Stimulated activated CD4-positive, alpha-beta T cell treated with anti-CD3 and anti-CD28 coated beads, TNF-alpha, amount 100 ng/mL, for 1 hour (primary cell): ENCODE measurements at regions not wholly inside any gene's neighbourhood (a gene's known extent, or its start where the extent isn't known, plus 50 kb on each side); places are given as distances from the start of the nearest gene placed in this dataset.
"Not testable (repeated sequence)": the region's sequence is repeated elsewhere in the genome, so short reads cannot be mapped to it uniquely, and the experiment has no call there.

Experiments
- DNase-seq, 3 donors: peaks; one replicate each; pipeline ENCODE4 v3.0.0-alpha.2; 2020; ENCODE audit warnings: low read depth in 3 of 3, low spot score in 1 of 3

DNA sequence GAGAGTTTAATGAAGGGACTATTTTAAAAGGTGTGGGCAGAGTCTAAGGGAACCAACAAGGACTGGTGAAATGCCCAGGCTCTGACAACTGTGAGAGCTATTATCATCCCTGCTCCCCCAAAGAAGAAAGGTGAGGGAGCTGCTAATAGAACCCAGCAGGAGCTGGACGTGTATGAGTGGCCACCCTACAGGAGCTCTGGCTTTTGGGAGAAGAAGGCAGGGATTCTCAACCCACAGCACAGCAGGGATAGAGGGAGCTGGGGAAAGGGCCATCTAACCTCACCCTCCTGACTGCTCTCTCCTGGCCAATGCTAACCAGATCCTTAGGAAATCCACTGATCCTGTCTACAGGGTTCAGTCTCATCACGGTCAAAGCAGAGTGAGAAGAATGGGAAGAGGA, 57.1 kb downstream of the GRIN2B start:
- DNase-seq: no peak

DNA sequence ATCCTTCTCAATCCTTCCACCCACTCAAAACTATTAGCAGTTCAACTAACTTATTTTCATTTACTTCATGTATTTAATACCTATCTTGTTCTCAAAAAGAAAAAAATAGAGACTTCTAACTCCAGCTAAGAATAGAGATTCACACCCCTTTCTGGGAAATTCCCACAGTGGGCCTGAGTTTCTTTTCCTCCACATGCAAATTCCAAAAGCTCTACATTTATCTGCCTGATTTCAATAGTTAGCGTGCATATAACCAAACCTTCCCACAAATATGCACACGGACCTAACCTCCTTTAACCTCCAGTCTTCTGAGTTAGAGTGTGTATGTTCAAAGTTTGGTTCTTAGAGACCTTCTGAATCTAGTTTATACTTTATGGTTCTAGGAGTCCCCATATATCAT, 62.5 kb downstream of the GRIN2B start:
- DNase-seq: no peak

DNA sequence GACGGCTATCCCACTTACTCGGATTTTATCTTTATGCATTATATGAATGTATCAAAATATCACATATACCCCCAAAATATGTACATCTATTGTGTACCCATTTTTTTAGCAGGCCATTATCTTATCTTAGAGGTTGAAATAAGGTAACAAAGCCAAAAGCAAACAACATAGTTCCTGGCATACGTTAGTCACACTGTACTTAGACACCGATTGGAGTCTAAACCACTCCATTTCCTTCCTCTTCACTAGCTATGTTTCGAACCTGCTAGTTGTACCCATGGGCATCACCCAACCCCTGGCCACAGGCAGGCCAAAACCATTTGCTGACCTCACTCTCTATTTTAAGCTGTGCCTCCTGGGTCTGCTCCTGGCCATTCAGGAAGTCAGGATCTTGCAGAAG, 66.3 kb downstream of the GRIN2B start:
- no peak for DNase-seq

DNA sequence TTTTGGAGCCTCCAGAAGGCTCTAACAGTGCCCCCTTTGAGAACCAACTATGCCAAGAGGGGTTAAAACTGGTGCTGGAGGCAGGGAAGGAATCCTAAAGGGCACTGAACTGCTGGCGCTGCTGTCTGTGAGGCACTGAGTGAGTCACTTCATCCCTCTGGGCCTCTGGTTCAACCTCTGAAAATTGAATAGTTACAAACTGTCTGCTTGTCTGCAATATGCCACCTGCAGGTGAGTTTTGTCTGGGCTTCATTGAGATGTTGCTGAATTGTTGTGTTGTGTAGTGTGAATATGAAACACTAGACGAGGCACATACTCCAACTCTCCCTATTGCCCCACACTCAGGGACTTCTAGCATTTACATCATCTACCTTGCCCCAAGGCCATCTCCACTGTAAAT, 68.0 kb downstream of the GRIN2B start:
- DNase-seq: no peak

DNA sequence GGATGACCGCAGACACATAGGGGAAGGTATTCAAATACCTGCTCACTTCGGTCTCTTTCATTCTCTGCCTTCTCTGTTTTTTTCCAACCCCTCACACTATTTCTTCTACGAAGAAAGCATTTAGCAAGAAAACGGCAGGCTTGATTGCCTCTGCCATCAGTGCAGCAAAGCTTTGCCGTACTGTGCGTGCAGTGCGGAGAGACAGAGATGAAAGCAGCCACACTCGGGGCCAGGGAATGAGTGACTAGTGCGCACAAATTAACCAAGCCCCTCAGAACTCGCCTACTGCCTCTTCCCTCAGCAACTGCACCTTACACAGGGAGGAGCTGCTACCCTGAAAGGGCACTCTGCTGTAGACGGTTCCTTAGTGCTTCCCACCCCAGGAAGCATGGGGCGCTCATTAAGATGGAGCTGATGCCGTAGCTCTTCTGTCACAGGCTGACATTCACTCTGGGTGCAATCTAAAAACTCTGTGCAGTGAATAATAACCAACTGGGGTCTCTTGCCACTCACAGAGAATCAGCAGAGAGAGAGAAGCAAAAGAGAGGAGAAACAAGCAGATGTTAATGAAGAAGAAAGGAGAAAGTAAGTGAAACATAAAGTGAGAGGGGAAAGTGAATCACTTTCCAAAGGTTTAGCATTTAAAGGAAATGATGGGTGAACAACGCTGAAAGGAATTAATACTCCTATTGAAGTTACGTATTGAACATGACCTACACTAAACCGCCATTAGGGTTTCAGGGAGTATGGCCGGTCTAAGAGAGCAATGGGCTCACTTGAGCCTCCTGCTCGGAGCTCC, 69.4 kb downstream of the GRIN2B start:
- DNase-seq: no peak

DNA sequence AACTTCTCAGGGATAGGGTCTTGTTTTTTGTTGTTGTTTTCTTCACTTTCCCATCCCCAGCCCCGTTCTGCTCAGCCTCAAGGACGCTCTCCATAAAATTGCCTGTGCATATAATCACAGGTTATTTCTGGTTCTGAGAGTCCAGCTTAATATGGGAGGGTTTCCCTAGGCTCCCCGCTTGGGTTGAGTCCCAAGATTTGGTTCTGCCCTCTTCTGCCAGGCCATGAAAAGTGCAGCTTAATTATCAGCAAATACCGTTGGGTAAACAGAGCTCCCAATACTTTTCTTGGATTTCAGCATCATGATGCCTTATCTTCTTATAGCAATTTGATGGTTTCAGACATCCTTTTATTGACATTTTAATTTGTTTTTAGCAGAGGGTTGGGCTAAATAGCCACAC, 75.6 kb downstream of the GRIN2B start:
- no peak for DNase-seq

DNA sequence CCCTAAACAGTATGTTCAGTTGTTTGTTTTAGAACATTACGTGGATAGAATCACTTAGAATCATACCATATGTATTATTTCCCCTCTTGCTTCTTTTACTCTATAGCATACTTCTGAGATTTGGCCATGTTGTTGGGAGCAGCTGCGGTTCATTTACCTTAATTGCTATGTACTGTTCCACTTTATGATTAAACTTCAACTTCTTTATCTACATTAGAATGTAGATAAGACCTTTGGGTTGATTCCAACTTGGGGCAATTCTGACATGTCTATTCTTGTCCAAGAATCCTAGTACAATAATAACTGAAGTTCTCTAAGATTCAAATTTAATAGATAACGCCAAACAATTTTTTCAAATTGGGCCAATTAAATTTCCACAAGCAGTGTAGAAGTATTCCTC, 80.7 kb downstream of the GRIN2B start:
- DNase-seq: no peak

DNA sequence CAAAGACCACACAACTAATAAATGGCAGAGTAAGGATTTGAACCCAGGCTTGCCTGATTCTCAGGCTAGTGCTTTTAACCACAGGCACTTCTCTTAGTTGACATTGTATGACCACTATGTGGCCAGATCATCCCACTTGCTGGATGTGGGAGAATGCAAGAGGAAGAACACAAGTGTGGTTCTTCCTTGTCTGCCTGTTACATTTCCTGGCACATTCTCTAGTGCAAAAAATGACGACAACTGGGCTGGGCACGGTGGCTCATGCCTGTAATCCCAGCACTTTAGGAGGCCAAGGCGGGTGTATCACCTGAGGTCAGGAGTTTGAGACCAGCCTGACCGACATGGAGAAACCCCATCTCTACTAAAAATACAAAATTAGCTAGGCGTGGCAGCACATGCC, 83.0 kb downstream of the GRIN2B start:
- not testable (repeated sequence) for DNase-seq

DNA sequence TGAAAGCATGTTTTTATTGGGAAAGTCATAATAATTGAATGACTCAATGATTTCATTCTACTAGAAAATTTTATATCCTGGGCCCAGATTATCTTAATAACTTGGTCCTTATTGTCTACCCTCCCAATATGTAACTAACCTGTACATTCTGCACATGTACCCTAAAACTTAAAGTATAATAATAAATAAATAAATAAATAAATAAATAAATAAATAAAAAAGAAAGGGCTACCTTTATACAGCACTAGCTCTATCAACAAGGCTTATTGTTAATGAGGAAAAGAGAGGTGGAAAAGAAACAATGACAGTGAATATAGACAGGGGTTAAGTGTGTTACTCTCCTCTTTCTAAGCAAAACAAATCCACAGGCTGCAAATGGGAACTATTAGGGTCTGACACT, 83.6 kb downstream of the GRIN2B start:
- no peak for DNase-seq

DNA sequence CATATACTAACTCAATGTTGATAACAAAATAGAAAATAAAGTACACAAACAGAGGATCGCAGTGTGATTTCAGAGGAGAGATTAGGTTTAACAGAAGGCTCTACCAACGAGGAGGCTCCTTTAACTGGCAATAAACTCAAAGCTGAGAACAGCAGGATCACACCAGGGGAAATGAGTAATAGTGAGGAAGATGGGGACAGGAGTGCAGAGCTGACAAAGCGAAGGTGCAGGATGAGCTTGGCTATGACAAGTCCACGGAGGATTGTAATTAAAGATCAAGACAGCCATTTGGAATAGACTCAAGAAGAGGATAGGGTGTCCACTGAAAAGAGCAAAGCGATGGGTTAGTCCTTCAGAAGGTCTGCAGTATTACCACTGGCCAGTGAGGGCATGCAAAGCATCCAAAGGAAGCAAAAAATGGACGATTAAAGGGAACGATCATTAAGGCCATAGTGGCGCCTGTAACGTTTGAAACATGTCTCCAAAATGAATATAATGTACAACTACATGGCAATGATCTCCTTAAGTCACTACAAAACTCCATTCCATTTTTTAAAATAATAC, 85.3 kb downstream of the GRIN2B start:
- DNase-seq: no peak

DNA sequence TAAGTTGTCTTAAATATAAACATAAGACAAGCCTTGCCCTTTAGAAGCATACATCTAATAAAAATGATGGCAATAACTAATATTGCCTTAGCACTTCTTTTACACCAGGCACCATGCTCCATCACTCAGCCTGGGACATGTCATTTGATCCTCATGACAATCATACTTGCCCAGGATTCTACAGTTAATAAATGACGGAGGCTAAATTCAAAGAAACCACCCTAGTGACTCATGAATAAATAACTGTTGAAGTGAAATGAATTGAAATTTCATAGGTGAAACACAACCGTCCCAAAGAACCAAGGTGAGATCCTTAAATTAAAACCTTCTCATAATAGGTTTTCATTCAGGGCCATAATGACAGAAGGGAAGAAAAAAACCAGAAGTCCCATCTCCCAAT, 89.5 kb downstream of the GRIN2B start:
- DNase-seq: no peak

DNA sequence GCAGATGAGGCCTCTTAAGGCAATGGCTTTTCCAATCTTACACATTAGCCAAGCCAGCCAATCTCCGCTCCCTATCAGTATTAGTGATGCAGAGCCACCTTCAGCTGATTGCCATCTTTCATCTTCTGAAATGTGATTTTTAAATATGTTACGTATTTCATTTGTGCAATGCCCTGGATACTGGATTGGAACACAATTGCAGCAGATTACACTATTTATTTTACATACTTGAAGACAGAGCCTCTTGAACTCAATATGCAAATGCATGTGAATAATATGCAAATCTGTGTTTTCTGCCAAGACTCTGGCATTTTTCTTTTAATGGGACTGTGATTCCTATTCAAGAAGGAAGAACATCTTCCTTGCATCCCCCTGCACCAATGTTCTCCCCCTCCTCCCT, 90.5 kb downstream of the GRIN2B start:
- no peak for DNase-seq

DNA sequence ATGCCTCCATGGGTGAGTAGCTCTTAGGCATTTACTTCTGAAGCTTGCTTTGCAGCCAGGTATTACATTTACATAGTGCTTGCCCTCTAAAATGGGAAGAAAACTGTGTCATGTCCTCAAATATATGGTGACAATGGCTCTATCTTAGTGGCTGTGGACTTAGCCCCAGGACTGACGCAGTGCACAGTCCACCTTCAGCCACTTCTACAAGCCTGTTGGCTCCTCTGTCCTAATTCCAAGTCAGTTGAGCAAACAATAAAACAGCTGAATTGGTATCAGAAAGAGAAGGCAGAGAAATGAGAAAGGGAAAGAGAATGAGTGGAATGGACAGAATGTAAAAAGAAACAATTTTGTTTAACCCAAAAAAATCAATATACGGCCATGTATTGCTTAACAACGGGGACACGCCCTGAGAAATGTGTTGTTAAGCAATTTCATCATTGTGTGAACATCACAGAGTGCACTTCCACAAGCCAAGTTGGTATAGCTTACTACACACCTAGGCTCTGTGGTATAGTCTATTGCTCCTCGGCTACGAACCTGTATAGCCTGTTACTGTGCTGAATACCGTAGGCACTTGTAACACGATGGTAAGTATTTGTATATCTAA, 93.5 kb downstream of the GRIN2B start:
- DNase-seq: no peak

DNA sequence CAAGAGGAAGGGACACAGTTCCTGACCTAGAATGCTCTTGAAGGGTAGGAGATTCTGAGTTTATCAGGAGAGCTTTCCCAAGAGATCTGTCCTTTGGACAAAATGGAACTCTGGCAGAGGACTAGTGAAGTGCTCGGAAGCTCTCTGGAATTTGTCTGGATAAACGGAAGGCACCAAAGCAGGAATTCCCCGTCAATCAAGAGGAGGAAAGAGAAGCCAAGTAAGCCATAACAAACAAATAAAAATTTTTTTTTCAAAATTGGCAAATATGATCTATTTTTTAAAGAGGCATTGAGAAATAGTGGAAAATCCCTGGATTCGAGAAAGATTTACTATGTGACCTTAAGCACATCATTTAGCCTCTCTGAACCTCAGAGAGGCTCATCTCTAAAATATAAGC, 99.2 kb downstream of the GRIN2B start:
- DNase-seq: no peak

DNA sequence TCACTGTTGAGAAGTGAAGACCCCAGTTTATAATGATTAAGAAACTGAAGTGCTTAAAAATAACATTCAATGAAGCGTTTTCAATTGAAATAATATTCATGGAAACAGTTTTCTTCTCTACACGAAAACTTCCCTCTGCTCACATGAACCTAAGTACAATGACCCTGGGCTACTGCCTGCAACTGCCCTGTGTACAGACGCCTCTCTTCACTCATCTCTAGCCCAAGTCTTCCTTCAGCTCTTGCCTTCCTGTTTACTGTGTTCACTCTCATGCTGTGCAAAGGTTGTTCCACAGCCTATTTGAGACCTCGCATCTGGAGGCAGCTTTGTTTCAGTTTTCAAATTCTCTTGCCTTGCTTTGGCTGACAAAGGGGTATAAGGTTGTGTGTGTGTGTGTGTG, 100.8 kb downstream of the GRIN2B start:
- DNase-seq: no peak

DNA sequence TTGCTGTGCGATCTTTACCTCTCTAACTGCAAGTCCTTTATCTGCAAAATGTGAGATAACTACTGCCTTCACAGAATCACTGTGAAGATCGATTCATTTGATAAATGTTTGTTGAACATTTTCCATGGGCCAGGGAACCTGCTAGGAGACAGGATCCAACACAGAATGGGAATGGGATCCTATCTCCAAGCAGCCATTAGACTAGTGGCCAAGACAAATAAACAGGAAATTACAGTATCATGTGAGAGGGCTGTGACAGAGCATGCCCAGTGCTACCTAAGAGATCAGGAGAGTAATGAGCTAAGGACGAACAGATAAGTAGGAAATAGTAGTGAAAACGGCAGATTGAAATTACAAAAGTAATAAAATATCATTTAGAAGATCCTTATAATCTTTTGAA, 105.7 kb downstream of the GRIN2B start:
- DNase-seq: no peak

DNA sequence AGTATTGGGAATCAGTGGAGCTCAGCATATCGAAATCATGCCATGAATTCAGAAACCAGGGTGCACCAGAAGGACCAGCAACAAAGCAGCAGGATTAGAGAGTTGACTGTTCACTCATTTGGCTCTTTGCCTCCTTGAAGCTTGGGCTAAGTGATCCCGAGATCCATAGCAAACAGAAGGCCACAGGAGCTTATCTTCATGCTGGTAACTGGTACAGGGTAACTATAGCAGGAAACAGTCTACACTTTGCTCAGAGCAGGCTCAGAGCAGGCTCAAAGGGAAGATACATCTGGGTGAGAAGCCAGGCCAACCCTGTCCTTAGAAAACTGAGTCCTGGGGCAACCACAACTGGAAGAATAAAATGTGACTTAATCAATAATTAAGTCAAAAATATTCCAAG, 111.1 kb downstream of the GRIN2B start:
- DNase-seq: no peak

DNA sequence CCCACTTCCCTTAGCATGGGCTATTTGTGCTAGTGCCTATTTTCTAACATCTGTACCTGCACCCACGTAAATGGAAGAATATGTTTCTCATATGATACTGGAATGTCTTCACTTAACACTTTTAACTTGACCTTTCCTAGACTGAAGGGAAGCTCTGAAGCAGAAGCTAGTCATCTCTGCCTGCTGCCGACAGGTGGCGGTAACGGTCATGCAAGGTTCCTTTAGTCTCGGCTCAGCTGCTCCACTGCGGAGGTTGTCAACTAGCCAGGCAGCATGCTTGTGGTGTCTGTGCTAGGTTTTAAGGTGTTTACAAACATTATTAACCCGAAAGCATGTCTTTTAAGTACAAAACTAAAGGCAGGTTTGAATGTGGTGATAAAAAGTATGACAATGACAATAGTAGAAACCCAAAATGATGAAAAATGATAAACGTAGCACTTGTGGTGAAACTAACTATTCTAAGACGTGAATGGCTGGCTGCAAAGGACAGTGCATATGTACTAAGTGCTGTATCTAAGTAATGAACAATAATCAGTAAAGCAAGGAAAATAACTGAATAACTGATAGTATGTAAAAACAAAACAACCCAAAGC, 117.2 kb downstream of the GRIN2B start:
- peak in 1 of 3 donors; percentile 32 for DNase-seq

DNA sequence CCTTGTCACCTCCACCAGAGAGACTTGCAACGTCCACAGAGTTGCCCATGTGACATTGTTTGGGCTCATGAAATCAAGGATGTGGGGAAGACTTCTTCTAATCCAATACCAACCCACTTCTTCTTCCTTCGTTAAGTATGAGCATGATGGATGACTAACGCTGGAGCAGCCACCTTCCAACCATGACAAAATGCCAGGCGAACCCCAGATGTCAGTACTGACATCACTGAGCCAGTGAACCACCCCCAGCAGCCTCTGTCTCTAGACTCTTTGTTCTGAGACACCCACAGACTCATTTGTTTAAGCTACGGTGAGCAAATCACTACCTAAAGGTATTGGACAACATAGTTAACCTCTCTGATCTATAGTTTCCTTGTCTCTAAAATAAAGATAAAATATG, 123.7 kb downstream of the GRIN2B start:
- DNase-seq: no peak

DNA sequence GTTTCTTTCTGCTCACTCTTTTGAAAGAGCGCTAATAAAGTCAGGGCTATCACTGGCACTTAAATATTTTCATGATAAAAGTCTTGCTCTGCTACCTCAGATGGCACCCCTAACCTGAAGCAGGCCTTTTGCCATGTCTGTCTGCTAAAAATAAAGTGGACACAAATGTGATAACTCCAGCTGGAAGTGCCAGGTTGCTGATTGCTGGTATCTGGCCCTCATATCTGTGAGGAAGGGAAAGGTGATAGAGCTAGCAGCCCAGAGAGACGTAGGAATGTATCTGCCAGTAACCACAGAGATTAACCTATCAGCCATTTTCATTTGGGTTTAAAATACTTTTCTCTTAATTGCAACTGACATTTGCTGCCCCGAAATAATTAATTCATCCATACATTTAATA, 127.9 kb downstream of the GRIN2B start:
- no peak for DNase-seq

DNA sequence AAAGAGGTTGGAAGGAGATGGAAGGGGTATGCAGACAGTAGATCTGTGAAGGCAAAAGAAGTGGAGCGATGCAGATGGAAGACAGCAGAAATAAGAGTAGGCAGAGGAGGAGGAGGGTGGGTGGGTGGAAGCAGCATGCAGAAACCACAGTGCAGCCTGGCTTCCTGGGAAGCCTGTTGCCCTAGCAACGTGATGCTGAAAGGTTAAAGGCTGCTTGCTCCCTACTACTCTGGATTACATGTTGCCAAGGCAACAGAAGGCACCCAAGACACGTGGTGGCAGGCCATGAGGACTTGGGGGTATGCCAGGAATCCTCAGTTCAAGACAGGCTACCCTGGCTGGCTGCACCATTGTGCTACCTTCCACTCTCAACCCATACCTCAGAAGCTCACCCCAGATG, 129.6 kb downstream of the GRIN2B start:
- no peak for DNase-seq

DNA sequence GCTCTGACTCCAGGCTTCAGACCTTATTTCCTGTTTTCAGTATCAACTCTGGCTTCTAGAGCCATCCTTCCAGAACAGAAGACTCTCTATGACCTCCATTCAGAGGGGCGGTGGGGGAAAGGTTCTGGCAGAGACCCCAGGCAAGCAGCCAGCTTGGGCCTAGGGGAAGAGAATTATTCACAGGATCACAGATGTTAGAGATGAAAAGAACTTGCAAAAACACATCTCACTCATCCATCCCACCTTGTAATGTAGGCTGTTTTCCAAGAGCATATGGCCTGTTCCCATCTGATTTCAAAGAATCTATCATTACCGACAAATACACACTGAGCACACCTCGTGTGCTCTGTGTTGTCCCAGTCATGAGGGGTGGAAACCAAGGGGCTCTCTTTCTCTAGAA, 131.9 kb downstream of the GRIN2B start:
- DNase-seq: no peak
